ENCODE measurements at regions not wholly inside any gene's neighbourhood (a gene's known extent, or its start where the extent isn't known, plus 50 kb on each side); places are given as distances from the start of the nearest gene placed in this dataset.

GRCh38 chr3:6714962-6715361, 146.0 kb upstream of the GRM7 start:
- TF ChIP-seq CTCF (IDR thresholded peaks at IDR 0.05; ENCODE audit: extremely low read depth in 1 of 2, insufficient read depth in 1 of 2, low read depth in 1 of 2, low read length in 2 of 2), result no peak
- TF ChIP-seq FOS (IDR thresholded peaks at IDR 0.05; ENCODE audit: borderline replicate concordance, insufficient read depth, low read length), result no peak
- no peak for TF ChIP-seq POLR2AphosphoS5 (IDR thresholded peaks at IDR 0.05; ENCODE audit: insufficient read depth, low read depth, low read length)
- TF ChIP-seq JUN (IDR thresholded peaks at IDR 0.05; ENCODE audit: borderline replicate concordance, insufficient read depth, insufficient read length, low read depth), result no peak
- no peak for TF ChIP-seq POLR2A (IDR thresholded peaks at IDR 0.05; ENCODE audit: low read depth, low read length)
- no peak for TF ChIP-seq EZH2 (IDR thresholded peaks at IDR 0.05; ENCODE audit: borderline replicate concordance, low read depth, low read length, severe bottlenecking)
- no peak for TF ChIP-seq MYC (IDR thresholded peaks at IDR 0.05; ENCODE audit: low read depth, low read length)
- TF ChIP-seq MAX (IDR thresholded peaks at IDR 0.05; ENCODE audit: insufficient read depth, insufficient read length), result no peak

All from endothelial cell of umbilical vein (primary cell).